Stomach (tissue), 4 donors: ENCODE measurements at regions not wholly inside any gene's neighbourhood (a gene's known extent, or its start where the extent isn't known, plus 50 kb on each side); places are given as distances from the start of the nearest gene placed in this dataset.

Source experiments
- POLR2A ChIP-seq, 4 donors: fragments of 450-650 bp; IDR thresholded peaks; one replicate each; pipeline ENCODE4 v1.6.1; 2016; ENCODE audit warnings: antibody characterized with exemption in 4 of 4, control low read depth in 2 of 4, mild to moderate bottlenecking in 1 of 4, moderate library complexity in 1 of 4
- POLR2AphosphoS5 ChIP-seq, 3 donors: sonication (generic); formaldehyde crosslinking; IDR thresholded peaks; one replicate each; pipeline ENCODE4 v1.6.1; 2016; ENCODE audit warnings: antibody characterized with exemption in 3 of 3
- TF ChIP-seq, protein P1 (sequence below), 7 experiments: fragments of 450-650 bp in 4 of 7; fragments of 200-600 bp in 3 of 7; sonication (generic) in 3 of 7; IDR thresholded peaks; one replicate each; pipeline ENCODE4 v1.5.1; 2016 to 2019; ENCODE audit warnings: antibody characterized with exemption in 7 of 7, control low read depth in 2 of 7, mild to moderate bottlenecking in 1 of 7

DNA sequence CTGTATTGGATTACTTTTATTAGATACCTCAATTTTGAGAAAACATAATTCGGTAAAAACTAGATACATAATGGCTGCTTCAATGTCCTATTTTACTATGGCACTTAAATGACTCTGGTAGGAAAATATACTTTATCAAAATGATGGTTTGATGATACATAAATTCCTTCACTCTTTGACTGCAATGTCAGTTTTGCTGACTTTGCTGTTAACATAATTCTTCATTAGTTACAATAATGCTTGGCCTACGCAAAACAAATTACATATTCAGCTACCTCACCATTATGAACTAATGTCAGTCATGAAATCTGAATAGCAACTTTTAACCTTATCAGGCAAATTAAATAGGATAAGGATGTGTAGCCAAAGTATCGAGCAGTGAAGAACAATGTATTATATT lies 1364.7 kb downstream of the KCNT2 start:
- TF ChIP-seq, protein P1, sequence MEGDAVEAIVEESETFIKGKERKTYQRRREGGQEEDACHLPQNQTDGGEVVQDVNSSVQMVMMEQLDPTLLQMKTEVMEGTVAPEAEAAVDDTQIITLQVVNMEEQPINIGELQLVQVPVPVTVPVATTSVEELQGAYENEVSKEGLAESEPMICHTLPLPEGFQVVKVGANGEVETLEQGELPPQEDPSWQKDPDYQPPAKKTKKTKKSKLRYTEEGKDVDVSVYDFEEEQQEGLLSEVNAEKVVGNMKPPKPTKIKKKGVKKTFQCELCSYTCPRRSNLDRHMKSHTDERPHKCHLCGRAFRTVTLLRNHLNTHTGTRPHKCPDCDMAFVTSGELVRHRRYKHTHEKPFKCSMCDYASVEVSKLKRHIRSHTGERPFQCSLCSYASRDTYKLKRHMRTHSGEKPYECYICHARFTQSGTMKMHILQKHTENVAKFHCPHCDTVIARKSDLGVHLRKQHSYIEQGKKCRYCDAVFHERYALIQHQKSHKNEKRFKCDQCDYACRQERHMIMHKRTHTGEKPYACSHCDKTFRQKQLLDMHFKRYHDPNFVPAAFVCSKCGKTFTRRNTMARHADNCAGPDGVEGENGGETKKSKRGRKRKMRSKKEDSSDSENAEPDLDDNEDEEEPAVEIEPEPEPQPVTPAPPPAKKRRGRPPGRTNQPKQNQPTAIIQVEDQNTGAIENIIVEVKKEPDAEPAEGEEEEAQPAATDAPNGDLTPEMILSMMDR (IDR thresholded peaks at IDR 0.05) = no peak
- TF ChIP-seq POLR2A (IDR thresholded peaks at IDR 0.05) (no peak), POLR2AphosphoS5 (IDR thresholded peaks at IDR 0.05) (no peak)
